NCI-H748 (cell line): ENCODE measurements at regions not wholly inside any gene's neighbourhood (a gene's known extent, or its start where the extent isn't known, plus 50 kb on each side); places are given as distances from the start of the nearest gene placed in this dataset.
A peak's percentile ranks its signal among the peaks of the same experiment; 100 is the strongest.
"Not testable (repeated sequence)": the region's sequence is repeated elsewhere in the genome, so short reads cannot be mapped to it uniquely, and the experiment has no call there.

Experiments
- DNase-seq: peaks from one replicate; lab custom pipeline; 2025; ENCODE audit not compliant: unreplicated experiment; lab: John Stamatoyannopoulos, UW

GRCh38 chr11:23320131-23320530 lies 459.9 kb upstream of the CCDC179 start:
- DNase-seq = no peak

GRCh38 chr11:23335586-23335985 lies 475.3 kb upstream of the CCDC179 start:
- not testable (repeated sequence) for DNase-seq

GRCh38 chr11:23336961-23337360 lies 476.7 kb upstream of the CCDC179 start:
- DNase-seq = no peak

GRCh38 chr11:23353611-23354010 lies 493.3 kb upstream of the CCDC179 start:
- no peak for DNase-seq

- no peak for DNase-seq
These were observed 499.0 kb upstream of the CCDC179 start for GRCh38 chr11:23359297-23359696.

- DNase-seq = no peak
These were observed 503.8 kb upstream of the CCDC179 start for GRCh38 chr11:23364076-23364475.

- DNase-seq = no peak
These were observed 510.5 kb upstream of the CCDC179 start for GRCh38 chr11:23370580-23371275.

GRCh38 chr11:23377909-23378308 lies 517.6 kb upstream of the CCDC179 start:
- no peak for DNase-seq

GRCh38 chr11:23391031-23391430 lies 530.8 kb upstream of the CCDC179 start:
- DNase-seq = no peak

- DNase-seq = no peak
These were observed 537.8 kb upstream of the CCDC179 start for GRCh38 chr11:23398052-23398451.

- DNase-seq = no peak
These were observed 539.7 kb upstream of the CCDC179 start for GRCh38 chr11:23399995-23400394.

- peak; percentile 72 for DNase-seq
These were observed 543.2 kb upstream of the CCDC179 start for GRCh38 chr11:23403210-23404185.

GRCh38 chr11:23404225-23405160 lies 544.2 kb upstream of the CCDC179 start:
- no peak for DNase-seq

- DNase-seq = no peak
These were observed 545.2 kb upstream of the CCDC179 start for GRCh38 chr11:23405350-23405937.

GRCh38 chr11:23406131-23406819 lies 546.0 kb upstream of the CCDC179 start:
- peak; percentile 5 for DNase-seq

- DNase-seq = no peak
These were observed 552.8 kb upstream of the CCDC179 start for GRCh38 chr11:23413057-23413456.

- no peak for DNase-seq
These were observed 562.8 kb upstream of the CCDC179 start for GRCh38 chr11:23423104-23423503.

GRCh38 chr11:23423656-23424055 lies 563.4 kb upstream of the CCDC179 start:
- DNase-seq = no peak

GRCh38 chr11:23425381-23425780 lies 565.1 kb upstream of the CCDC179 start:
- DNase-seq = no peak

- no peak for DNase-seq
These were observed 569.3 kb upstream of the CCDC179 start for GRCh38 chr11:23429569-23429968.
